Stomach (tissue), 8 donors: ENCODE measurements at regions not wholly inside any gene's neighbourhood (a gene's known extent, or its start where the extent isn't known, plus 50 kb on each side); places are given as distances from the start of the nearest gene placed in this dataset.

Experiments used
- DNase-seq, 2 donors: peaks; one replicate each; pipeline versions ENCODE4 v3.0.0 to v3.0.0-alpha.2; 2013 to 2019
- H3K27ac ChIP-seq, 5 donors: fragments of 200-600 bp in 4 of 5; sonication (generic) in 4 of 5; one replicate each; pipeline ENCODE4 v1.5.1; 2013 to 2019; ENCODE audit warnings: mild to moderate bottlenecking in 1 of 5, moderate library complexity in 1 of 5
- H3K27me3 ChIP-seq, 3 donors: fragments of 200-600 bp; sonication (generic); one replicate each; pipeline ENCODE4 v1.5.1; 2017 to 2019; ENCODE audit warnings: mixed run types in 1 of 3
- H3K36me3 ChIP-seq, 4 donors: fragments of 200-600 bp; sonication (generic); 1 replicate in 3 of 4; 2 replicates in 1 of 4; pipeline ENCODE4 v1.5.1; 2016 to 2019
- H3K4me1 ChIP-seq, 4 donors: fragments of 200-600 bp; sonication (generic); one replicate each; pipeline ENCODE4 v1.5.1; 2016 to 2019
- H3K4me3 ChIP-seq, 4 donors: fragments of 200-600 bp; sonication (generic) in 3 of 4; one replicate each; pipeline ENCODE4 v1.5.1; 2016 to 2019; ENCODE audit warnings: mild to moderate bottlenecking in 1 of 4
- H3K9me3 ChIP-seq, 4 donors: fragments of 200-600 bp; sonication (generic); one replicate each; pipeline ENCODE4 v1.5.1; 2016 to 2019
- CTCF ChIP-seq, 7 experiments: fragments of 450-650 bp in 4 of 7; fragments of 200-600 bp in 3 of 7; sonication (generic) in 3 of 7; IDR thresholded peaks; one replicate each; pipeline ENCODE4 v1.5.1; 2016 to 2019; ENCODE audit warnings: antibody characterized with exemption in 7 of 7, control low read depth in 2 of 7, mild to moderate bottlenecking in 1 of 7
- EP300 ChIP-seq: sonication (generic); formaldehyde crosslinking; IDR thresholded peaks from one replicate; pipeline ENCODE4 v1.6.1; 2017; ENCODE audit warnings: antibody characterized with exemption
- POLR2A ChIP-seq, 4 donors: fragments of 450-650 bp; IDR thresholded peaks; one replicate each; pipeline ENCODE4 v1.6.1; 2016; ENCODE audit warnings: antibody characterized with exemption in 4 of 4, control low read depth in 2 of 4, mild to moderate bottlenecking in 1 of 4, moderate library complexity in 1 of 4
- POLR2AphosphoS5 ChIP-seq, 3 donors: sonication (generic); formaldehyde crosslinking; IDR thresholded peaks; one replicate each; pipeline ENCODE4 v1.6.1; 2016; ENCODE audit warnings: antibody characterized with exemption in 3 of 3
- WGBS, 5 donors: extraction: QIAGEN DNeasy Blood & Tissue Kit in 3 of 5; methylation state at CpG; one replicate each; pipeline versions ENCODE4 v1.1.5 to v1.1.7; 2013 to 2018; 5-methylcytosine and 5-hydroxymethylcytosine counted together
- intact Hi-C: fragments of 100-400 bp; cut with DNase I; formaldehyde crosslinking; loops from one replicate; pipeline ENCODE4 v1.15.1; 2023; ENCODE audit warnings: low total_unique reads
- donor health status: healthy with polysubstance abuse.
- donor health status: Bipolar disorder and iron deficiency.
- donor health status: healthy.

- H3K27me3 ChIP-seq, result no peaks in the 10 kb centered on the region
- intact Hi-C loops, result no loop called here
- 26 to 76% (median 69%) methylated on average over 2 of the region's 2 CpGs for WGBS, 5 donors
These were observed 172.4 kb upstream of the NFE2L3 start for GRCh38 chr7:25979605-25980004.

GRCh38 chr7:25982684-25983083, 169.3 kb upstream of the NFE2L3 start:
- intact Hi-C loops, result no loop called here
- WGBS, 5 donors, result 62 to 77% (median 69%) methylated on average over 2 of the region's 2 CpGs

More at GRCh38 chr7:25979605-25980004, 172.4 kb upstream of the NFE2L3 start:
- no peak for DNase-seq
- Histone ChIP-seq H3K36me3 (no peaks in the 10 kb centered on the region), H3K4me3 (no peak overlapping the region), H3K9me3 (peaks cover 0 to 8% (median 7%) of the 10 kb centered on the region in 4 donors), H3K27ac (no peak overlapping the region), H3K4me1 (no peaks in the 10 kb centered on the region)
- TF ChIP-seq EP300 (no peak), POLR2AphosphoS5 (IDR thresholded peaks at IDR 0.05) (no peak), CTCF (IDR thresholded peaks at IDR 0.05) (no peak), POLR2A (IDR thresholded peaks at IDR 0.05) (no peak)

GRCh38 chr7:25985196-25985595, 166.8 kb upstream of the NFE2L3 start:
- no peaks in the 10 kb centered on the region for H3K27me3 ChIP-seq

More at GRCh38 chr7:25982684-25983083, 169.3 kb upstream of the NFE2L3 start:
- Histone ChIP-seq H3K27me3 (no peaks in the 10 kb centered on the region), H3K27ac (no peak overlapping the region), H3K4me3 (no peak overlapping the region), H3K4me1 (no peaks in the 10 kb centered on the region), H3K36me3 (no peaks in the 10 kb centered on the region), H3K9me3 (no peaks in the 10 kb centered on the region)
- peak in 1 of 2 donors; percentile 43 for DNase-seq
- no peak for TF ChIP-seq CTCF (IDR thresholded peaks at IDR 0.05)
- no peak for TF ChIP-seq POLR2A (IDR thresholded peaks at IDR 0.05)
- TF ChIP-seq EP300, result no peak
- TF ChIP-seq POLR2AphosphoS5 (IDR thresholded peaks at IDR 0.05), result no peak

GRCh38 chr7:25988640-25989039, 163.4 kb upstream of the NFE2L3 start:
- intact Hi-C loops, result no loop called here
- TF ChIP-seq POLR2A (IDR thresholded peaks at IDR 0.05), result no peak
- no peak for TF ChIP-seq EP300
- no peak for TF ChIP-seq POLR2AphosphoS5 (IDR thresholded peaks at IDR 0.05)
- Histone ChIP-seq H3K4me1 (peaks cover 0 to 5% (median 0%) of the 10 kb centered on the region in 4 donors), H3K27me3 (no peaks in the 10 kb centered on the region), H3K9me3 (no peaks in the 10 kb centered on the region), H3K4me3 (no peak overlapping the region), H3K36me3 (no peaks in the 10 kb centered on the region), H3K27ac (peak overlapping the region in 1 of 5 donors; percentile 14)
- DNase-seq, result no peak
- WGBS, 5 donors, result 70 to 88% (median 74%) methylated on average over 1 of the region's 1 CpG

More at GRCh38 chr7:25985196-25985595, 166.8 kb upstream of the NFE2L3 start:
- TF ChIP-seq POLR2AphosphoS5 (IDR thresholded peaks at IDR 0.05) (no peak), CTCF (IDR thresholded peaks at IDR 0.05) (no peak), POLR2A (IDR thresholded peaks at IDR 0.05) (no peak), EP300 (no peak)
- H3K4me1 ChIP-seq, result peaks cover 0 to 5% (median 0%) of the 10 kb centered on the region in 4 donors
- no peak overlapping the region for H3K4me3 ChIP-seq
- H3K9me3 ChIP-seq, result no peaks in the 10 kb centered on the region
- no peak overlapping the region for H3K27ac ChIP-seq
- DNase-seq, result no peak
- intact Hi-C loops, result no loop called here
- H3K36me3 ChIP-seq, result no peaks in the 10 kb centered on the region
- WGBS, 5 donors, result 39 to 65% (median 61%) methylated on average over 4 of the region's 4 CpGs

GRCh38 chr7:25989140-25989705, 162.8 kb upstream of the NFE2L3 start:
- DNase-seq, result peak; percentile 44 to 71
- H3K27ac ChIP-seq, result peak overlapping the region in 1 of 5 donors; percentile 14
- intact Hi-C loops, result no loop called here

More at GRCh38 chr7:25989140-25989705, 162.8 kb upstream of the NFE2L3 start:
- H3K4me3 ChIP-seq, result no peak overlapping the region
- H3K27me3 ChIP-seq, result no peaks in the 10 kb centered on the region
- no peaks in the 10 kb centered on the region for H3K36me3 ChIP-seq
- peaks cover 0 to 5% (median 0%) of the 10 kb centered on the region in 4 donors for H3K4me1 ChIP-seq
- H3K9me3 ChIP-seq, result no peaks in the 10 kb centered on the region
- 18 to 47% (median 29%) methylated on average over 6 of the region's 6 CpGs for WGBS, 5 donors
- no peak for TF ChIP-seq POLR2A (IDR thresholded peaks at IDR 0.05)
- peak in 1 of 7 experiments; percentile 7 for TF ChIP-seq CTCF (IDR thresholded peaks at IDR 0.05)
- TF ChIP-seq POLR2AphosphoS5 (IDR thresholded peaks at IDR 0.05), result no peak
